Osteoblast (primary cell): ENCODE measurements at regions not wholly inside any gene's neighbourhood (a gene's known extent, or its start where the extent isn't known, plus 50 kb on each side); places are given as distances from the start of the nearest gene placed in this dataset.

ENCODE experiments used
- DNase-seq: peaks from one replicate; pipeline ENCODE4 v3.0.0; 2011; ENCODE audit warnings: low spot score, mixed read lengths; ENCODE audit not compliant: insufficient read length; ENCODE audit errors: missing footprints
- H2AFZ ChIP-seq: 2 replicates; pipeline ENCODE4 v1.6.0; 2011; ENCODE audit warnings: mild to moderate bottlenecking, low read length
- H3K27ac ChIP-seq: 2 replicates; pipeline ENCODE4 v1.5.1; 2011; ENCODE audit warnings: mild to moderate bottlenecking, low read depth, low read length, moderate library complexity
- H3K27me3 ChIP-seq: 2 replicates; pipeline ENCODE4 v1.6.0; 2012; ENCODE audit warnings: mild to moderate bottlenecking, control low read depth, inconsistent platforms, low read length, moderate library complexity; ENCODE audit not compliant: insufficient read depth
- H3K36me3 ChIP-seq: 2 replicates; pipeline ENCODE4 v1.5.1; 2011; ENCODE audit warnings: mild to moderate bottlenecking, low read length, control low read depth, moderate library complexity; ENCODE audit not compliant: insufficient read depth
- H3K4me1 ChIP-seq: 2 replicates; pipeline ENCODE4 v1.5.1; 2011; ENCODE audit warnings: mild to moderate bottlenecking, low read length, control low read depth, moderate library complexity; ENCODE audit not compliant: insufficient read depth
- H3K4me2 ChIP-seq: 2 replicates; pipeline ENCODE4 v1.6.0; 2011; ENCODE audit warnings: mild to moderate bottlenecking, low read length; ENCODE audit not compliant: insufficient read depth
- H3K4me3 ChIP-seq: fragments of 200-600 bp; sonication (generic); 3 replicates; pipeline ENCODE4 v1.5.1; 2012; ENCODE audit warnings: mild to moderate bottlenecking, low read length, inconsistent platforms; ENCODE audit not compliant: insufficient read depth
- H3K79me2 ChIP-seq: 2 replicates; pipeline ENCODE4 v1.6.0; 2012; ENCODE audit warnings: mild to moderate bottlenecking, low read length, control low read depth, inconsistent platforms; ENCODE audit not compliant: insufficient read depth
- H3K9me3 ChIP-seq: 2 replicates; pipeline ENCODE4 v1.5.1; 2011; ENCODE audit warnings: low read depth, low read length, control low read depth
- H4K20me1 ChIP-seq: 2 replicates; pipeline ENCODE4 v1.6.0; 2012; ENCODE audit warnings: mild to moderate bottlenecking, low read length, control low read depth; ENCODE audit not compliant: insufficient read depth
- CTCF ChIP-seq: IDR thresholded peaks from 2 replicates; pipeline ENCODE4 v1.5.1; 2011; ENCODE audit warnings: mild to moderate bottlenecking, low read depth, low read length, moderate library complexity; ENCODE audit errors: extremely low read depth

GRCh38 chr2:33707312-33707711 is 108.2 kb upstream of the FAM98A start:
- H3K36me3 ChIP-seq = no peaks in the 10 kb centered on the region
- no peaks in the 10 kb centered on the region for H3K4me1 ChIP-seq
- H3K4me3 ChIP-seq = no peak overlapping the region
- no peaks in the 10 kb centered on the region for H4K20me1 ChIP-seq
- H3K27me3 ChIP-seq = no peaks in the 10 kb centered on the region
- H3K27ac ChIP-seq = no peak overlapping the region
- no peak overlapping the region for H3K4me2 ChIP-seq
- H3K79me2 ChIP-seq = no peaks in the 10 kb centered on the region
- TF ChIP-seq CTCF = no peak
- no peak for DNase-seq
- no peak overlapping the region for H2AFZ ChIP-seq
- H3K9me3 ChIP-seq = no peaks in the 10 kb centered on the region

- no peaks in the 10 kb centered on the region for H3K27me3 ChIP-seq
- no peaks in the 10 kb centered on the region for H3K4me1 ChIP-seq
- H3K36me3 ChIP-seq = no peaks in the 10 kb centered on the region
- DNase-seq = no peak
- no peaks in the 10 kb centered on the region for H3K9me3 ChIP-seq
- H4K20me1 ChIP-seq = no peaks in the 10 kb centered on the region
- H2AFZ ChIP-seq = no peak overlapping the region
- no peak overlapping the region for H3K27ac ChIP-seq
- no peak for TF ChIP-seq CTCF
- H3K4me2 ChIP-seq = no peak overlapping the region
- H3K79me2 ChIP-seq = no peaks in the 10 kb centered on the region
- no peak overlapping the region for H3K4me3 ChIP-seq
Measured at GRCh38 chr2:33706410-33706809, 107.3 kb upstream of the FAM98A start.

- Histone ChIP-seq H3K27ac (no peak overlapping the region), H3K4me3 (no peak overlapping the region), H3K79me2 (no peaks in the 10 kb centered on the region), H3K27me3 (no peaks in the 10 kb centered on the region), H3K4me1 (no peaks in the 10 kb centered on the region), H3K36me3 (no peaks in the 10 kb centered on the region), H3K9me3 (peaks cover 2% of the 10 kb centered on the region), H3K4me2 (no peak overlapping the region), H4K20me1 (no peaks in the 10 kb centered on the region), H2AFZ (no peak overlapping the region)
- no peak for DNase-seq
- no peak for TF ChIP-seq CTCF
Measured at GRCh38 chr2:33704406-33704855, 105.3 kb upstream of the FAM98A start.

- no peak for DNase-seq
- Histone ChIP-seq H3K4me2 (no peak overlapping the region), H3K27me3 (no peaks in the 10 kb centered on the region)
Measured at GRCh38 chr2:33696234-33696633, 97.1 kb upstream of the FAM98A start.

More at GRCh38 chr2:33696234-33696633, 97.1 kb upstream of the FAM98A start:
- no peaks in the 10 kb centered on the region for H3K79me2 ChIP-seq
- TF ChIP-seq CTCF = no peak
- no peaks in the 10 kb centered on the region for H4K20me1 ChIP-seq
- H3K27ac ChIP-seq = no peak overlapping the region
- no peaks in the 10 kb centered on the region for H3K36me3 ChIP-seq
- H2AFZ ChIP-seq = no peak overlapping the region
- no peaks in the 10 kb centered on the region for H3K4me1 ChIP-seq
- no peak overlapping the region for H3K4me3 ChIP-seq
- peaks cover 2% of the 10 kb centered on the region for H3K9me3 ChIP-seq
